ENCODE measurements at regions not wholly inside any gene's neighbourhood (a gene's known extent, or its start where the extent isn't known, plus 50 kb on each side); places are given as distances from the start of the nearest gene placed in this dataset.
A peak's percentile ranks its signal among the peaks of the same experiment; 100 is the strongest.

- DNase-seq: no peak
Measured at GRCh38 chr4:45776146-45776545, 347.7 kb downstream of the GABRG1 start.

GRCh38 chr4:45770958-45771357 is 352.9 kb downstream of the GABRG1 start:
- DNase-seq: no peak

- DNase-seq: no peak
Measured at GRCh38 chr4:45765521-45765920, 358.3 kb downstream of the GABRG1 start.

DNA sequence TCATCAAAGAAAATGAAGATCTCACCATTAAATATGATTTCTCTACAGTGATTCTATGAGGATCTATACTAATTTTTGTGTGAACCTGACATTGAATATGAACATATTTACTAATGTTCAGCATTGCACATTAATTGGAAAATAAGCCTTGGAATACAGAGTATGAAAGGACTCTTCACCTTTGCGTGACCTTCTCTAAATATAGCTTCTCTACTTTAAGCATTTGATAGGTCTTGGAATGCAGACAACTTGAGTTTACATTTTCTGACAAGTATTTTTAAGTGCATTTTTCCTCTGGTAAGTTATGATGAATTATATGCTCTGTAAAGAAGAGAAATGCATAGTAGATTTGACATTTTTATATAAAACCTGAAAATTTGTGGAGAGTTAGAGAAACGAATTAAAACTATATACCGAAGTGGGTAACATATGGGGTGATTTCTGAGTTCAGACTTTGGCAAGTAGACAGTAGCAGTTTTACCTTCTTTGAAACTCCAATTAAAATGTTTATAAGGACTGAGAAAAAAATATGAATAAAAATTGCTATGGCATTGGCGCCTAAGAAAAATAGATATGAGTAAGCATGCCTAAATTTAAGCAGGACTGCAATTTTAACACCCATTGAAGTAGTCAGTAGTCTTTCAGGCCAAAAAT is 371.9 kb downstream of the GABRG1 start:
- no peak for DNase-seq

DNA sequence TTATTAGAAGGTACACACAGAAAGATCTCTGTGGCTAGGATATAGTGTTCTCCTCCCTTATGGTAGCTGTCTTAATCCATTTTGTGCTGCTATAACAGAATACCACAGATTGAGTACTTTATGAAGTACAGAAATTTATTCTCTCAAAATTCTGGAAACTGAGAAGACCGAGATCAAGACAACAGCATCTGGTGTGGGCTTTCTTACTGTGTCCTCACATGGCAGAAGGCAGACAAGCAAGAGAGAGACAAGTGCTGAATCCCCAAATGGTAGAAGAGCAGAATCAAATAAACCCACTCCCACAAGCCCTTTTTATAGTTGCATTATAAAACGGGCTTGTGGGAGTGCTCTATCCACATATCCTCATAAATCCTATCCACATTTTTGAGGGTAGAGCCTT is 373.1 kb downstream of the GABRG1 start:
- DNase-seq: no peak

DNA sequence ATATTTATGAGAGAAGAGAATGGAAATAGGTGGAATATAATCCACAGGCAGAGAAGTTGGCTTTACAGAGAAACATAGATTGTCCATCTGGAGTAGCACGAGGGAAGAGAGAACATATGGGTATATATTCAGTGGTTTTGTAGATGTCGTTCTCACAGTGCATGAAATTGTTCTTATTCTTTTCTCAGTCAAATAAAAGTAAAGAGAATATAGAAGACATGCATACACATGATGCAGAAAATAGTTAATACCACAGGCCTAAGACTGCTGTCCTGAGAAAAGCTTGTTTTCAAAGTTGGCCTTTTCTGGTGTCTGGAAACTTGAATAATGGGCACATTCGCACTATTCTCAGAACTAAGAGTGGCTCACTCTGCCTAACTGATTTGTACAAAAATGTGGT is 378.1 kb downstream of the GABRG1 start:
- DNase-seq: no peak

DNA sequence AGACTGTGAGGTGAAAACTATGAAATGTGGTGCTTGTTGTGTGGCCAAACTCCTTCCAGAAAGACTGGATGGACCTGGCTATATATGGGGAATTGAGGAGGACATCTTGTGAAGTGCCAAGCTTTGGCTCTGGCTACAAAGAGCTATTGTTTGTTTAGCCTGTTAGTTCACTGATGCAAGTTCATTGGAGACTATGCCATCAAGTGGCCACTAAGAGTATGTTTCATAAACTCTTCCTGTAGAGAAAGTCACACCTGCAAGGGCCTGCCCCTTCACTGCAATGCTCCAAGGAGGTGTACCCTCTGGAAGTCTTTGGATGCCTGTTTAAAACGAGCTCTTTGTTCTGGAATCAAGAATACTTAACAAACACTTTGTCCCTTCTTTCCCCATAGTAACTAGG is 382.0 kb downstream of the GABRG1 start:
- DNase-seq: peak; percentile 8

DNA sequence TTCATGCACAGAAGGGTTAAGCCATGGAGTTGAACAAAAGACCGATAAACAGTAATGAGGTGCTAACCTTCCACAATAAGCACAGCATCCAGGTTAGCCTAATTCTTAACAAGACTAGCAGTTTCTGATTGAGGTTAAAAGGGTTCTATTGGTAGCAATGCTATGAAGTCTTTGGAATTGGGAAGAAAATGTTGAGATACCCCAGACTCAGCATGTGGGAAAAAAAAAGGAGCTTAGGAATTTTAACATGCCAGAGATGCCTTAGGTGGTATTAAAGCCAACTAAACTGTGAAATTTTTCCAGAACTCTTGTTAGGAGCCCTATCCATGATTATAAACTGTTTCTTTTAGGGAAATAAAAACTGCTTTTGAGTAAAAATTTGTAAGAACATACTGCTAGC is 391.7 kb downstream of the GABRG1 start:
- DNase-seq: no peak

GRCh38 chr4:45716093-45716492 is 407.8 kb downstream of the GABRG1 start:
- no peak for DNase-seq

- DNase-seq: no peak
Measured at GRCh38 chr4:45713996-45714395, 409.9 kb downstream of the GABRG1 start.

DNA sequence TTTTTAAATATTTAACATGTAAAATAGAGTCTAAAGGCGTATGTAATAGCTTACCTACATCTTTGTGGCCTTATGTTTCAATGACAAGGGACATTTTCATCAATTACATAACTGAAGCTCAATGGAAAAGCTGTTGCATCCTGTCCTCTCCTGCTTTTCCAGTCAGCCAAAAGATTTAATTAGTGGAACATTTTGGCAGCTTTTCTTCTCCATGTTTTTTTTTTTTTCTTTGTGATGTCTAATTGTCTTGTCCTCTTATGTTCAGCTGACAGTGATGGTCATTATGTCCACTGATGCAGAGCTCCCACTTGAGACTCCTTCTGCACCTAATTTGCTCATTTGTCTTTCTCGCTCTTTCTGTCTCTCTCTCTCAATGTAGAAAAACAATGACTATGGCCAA is 422.2 kb downstream of the GABRG1 start:
- no peak for DNase-seq

GRCh38 chr4:45693746-45694145 is 430.1 kb downstream of the GABRG1 start:
- DNase-seq: peak; percentile 44

DNA sequence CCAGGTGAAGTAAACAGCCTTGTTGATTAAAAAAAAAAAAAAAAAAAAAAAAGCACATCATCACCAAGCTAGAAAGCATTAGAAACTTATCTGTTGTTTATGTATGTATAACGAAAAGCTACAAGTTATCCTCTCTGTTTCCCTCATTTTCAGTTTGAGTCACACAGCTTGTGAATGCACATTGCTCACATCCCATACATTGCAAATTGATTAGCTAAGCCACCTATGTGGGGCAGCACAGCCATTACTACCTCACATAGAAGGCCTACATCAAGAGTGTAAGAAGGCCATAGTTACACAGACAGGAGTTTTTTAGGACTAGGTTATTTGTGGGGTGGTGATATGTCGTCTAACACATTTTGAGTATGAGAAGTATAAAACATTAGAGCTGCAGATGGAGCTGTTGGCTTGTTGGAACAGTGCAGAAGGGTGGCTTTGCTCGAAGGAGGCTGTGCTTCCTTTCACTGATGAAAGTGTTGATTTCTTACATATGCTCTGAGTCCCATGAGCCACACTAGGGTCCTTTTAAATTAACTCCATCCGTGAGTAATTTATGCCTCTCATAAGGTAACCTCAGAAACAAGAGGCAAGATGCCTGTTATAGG is 431.6 kb downstream of the GABRG1 start:
- DNase-seq: peak; percentile 14

DNA sequence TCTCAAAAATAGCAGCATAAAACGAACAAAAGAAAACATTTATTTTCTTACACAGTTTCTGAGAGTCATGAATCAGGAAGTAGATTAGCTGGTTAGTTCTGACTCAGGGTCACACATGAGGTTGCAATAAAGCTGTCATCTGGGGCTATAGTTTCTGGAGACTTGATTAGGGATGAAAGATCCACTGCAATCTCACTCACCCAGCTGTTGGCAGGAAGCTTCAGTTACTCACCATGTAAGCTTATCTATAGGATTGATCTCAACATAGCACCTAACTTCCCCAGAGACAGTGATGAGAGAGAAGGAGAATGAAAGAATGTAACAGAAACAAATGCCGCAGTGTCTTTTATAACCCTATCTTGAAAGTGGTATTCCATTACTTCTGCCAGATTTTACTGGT is 435.5 kb downstream of the GABRG1 start:
- no peak for DNase-seq

DNA sequence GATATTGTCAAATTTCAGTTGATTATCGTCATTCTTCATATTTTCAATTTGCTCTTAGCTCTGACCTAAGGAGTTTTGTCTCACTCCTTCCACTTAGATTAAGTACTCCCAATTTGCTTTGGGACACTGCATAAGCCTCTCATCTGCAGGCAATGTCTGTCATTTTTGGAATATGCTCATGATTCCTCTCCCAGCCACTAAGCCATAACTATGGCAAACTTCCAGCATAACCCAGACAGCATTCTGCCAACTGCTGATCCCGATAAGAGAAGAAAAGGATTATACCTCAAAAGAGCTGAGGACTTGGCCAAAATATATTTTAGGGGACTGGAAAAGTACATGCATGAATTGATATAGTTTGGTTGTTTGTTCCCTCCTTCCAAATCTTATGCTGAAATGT is 444.4 kb downstream of the GABRG1 start:
- DNase-seq: no peak

DNA sequence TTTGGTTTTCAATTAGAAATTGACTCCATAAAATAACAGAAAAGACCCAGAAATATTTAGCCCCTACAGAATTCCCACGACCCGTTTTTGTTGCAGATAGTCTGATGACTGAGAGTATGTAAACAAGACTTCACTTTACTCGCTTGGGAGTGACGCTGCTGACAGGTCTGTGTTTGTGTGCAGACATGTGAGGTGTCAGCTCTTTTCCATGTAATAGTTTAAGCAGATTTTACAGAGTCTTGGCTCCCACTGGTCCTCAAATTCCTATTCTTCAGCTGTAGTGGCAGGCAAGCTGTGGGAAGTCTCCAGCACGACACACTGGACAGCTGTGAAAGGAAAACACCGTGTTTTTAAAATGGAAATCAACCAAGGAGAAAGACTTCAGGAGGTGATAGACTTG is 455.7 kb downstream of the GABRG1 start:
- DNase-seq: no peak

DNA sequence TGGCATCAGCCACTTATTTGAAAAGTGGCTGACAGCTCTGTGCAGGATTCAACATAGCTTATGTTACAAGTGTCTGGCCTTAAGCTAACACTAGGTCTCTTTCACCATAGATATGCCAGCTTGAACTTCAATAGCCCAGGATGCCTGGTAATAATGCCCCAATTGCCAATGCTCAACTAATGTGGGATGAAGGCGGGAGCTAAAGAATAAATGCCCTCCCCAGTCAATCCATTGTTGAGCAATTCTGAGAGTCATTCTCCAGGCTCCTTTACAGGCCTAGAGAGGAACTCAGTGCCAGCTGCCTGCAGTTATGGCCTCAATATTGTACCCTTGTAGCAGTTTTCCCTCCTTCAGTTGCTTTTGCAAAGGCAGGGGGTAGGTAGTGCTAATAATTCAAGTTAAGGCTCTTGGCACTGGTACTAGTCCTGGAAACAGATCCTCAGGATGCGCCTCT is 460.2 kb downstream of the GABRG1 start:
- DNase-seq: no peak

GRCh38 chr4:45663003-45663402 is 460.9 kb downstream of the GABRG1 start:
- peak; percentile 2 for DNase-seq

GRCh38 chr4:45661893-45662292 is 462.0 kb downstream of the GABRG1 start:
- no peak for DNase-seq

DNA sequence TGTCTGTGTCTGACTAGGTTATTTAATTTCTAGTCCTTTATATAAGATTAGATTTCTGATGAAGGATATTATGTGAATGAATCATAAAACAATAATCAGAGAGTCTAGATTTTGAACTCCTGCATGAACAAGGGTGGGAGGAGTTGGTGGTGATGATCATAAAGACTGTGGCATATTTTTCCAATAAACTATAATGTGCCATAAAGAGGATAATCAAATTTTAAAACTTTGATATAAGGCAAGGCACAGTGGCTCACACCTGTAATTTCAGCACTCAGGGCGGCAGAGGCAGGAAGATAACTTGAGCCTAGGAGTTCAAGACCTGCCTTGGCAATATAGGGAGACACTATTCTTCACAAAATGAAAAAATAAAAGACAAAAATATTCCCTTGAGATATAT is 473.3 kb downstream of the GABRG1 start:
- no peak for DNase-seq

GRCh38 chr4:45648846-45649245 is 475.0 kb downstream of the GABRG1 start:
- no peak for DNase-seq

- no peak for DNase-seq
Measured at GRCh38 chr4:45647823-45648222, 476.0 kb downstream of the GABRG1 start.

DNA sequence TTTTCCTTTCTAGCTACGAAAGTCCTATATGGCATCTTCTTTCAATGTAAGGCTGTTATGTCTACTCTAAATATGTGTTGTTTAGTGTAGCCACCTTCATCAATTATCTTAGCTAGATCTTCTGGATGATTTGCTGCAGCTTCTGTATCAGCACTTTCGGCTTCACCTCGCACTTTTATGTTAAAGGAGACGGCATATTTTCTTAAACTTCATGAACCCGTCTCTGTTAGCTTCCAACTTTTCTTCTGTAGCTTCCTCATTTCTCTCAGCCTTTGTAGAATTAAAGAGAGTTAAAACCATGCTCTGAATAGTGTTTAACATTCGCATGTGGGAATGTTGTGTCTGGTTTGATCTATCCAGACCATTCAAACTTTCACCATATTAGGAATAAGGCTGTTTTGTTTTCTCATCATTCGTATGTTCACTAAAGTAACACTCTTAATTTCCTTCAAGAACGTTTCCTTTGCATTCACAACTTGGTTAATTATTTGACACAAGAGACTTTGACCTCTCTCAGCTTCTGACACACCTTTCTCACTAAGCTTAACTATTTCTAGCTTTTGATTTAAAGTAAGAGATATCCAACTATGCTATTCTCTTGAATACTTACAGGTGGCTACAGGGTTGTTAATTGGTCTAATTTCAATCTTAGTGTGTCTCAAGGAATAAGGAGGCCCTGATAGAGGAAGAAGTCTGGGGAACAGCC is 476.8 kb downstream of the GABRG1 start:
- DNase-seq: no peak

DNA sequence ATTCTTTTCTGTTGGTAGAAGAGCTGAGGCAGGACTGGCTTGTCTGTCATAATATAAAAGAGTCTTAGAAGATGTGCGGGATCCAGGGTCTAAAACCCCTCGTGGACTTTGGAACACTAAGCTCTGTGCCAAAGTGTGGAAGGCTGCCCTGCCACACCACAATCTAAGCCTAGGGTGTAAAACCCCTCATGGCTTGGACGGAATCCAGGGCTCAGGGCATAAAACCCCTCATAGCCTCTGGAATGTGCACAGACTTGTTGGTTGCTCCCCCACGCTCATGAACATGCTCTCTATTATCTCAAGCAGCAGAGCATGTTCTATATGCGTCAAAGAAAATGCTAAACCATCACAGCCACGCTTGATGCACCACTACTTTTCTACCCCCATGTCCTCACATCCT is 483.6 kb downstream of the GABRG1 start:
- no peak for DNase-seq
